ENCODE measurements at regions not wholly inside any gene's neighbourhood (a gene's known extent, or its start where the extent isn't known, plus 50 kb on each side); places are given as distances from the start of the nearest gene placed in this dataset.

DNA sequence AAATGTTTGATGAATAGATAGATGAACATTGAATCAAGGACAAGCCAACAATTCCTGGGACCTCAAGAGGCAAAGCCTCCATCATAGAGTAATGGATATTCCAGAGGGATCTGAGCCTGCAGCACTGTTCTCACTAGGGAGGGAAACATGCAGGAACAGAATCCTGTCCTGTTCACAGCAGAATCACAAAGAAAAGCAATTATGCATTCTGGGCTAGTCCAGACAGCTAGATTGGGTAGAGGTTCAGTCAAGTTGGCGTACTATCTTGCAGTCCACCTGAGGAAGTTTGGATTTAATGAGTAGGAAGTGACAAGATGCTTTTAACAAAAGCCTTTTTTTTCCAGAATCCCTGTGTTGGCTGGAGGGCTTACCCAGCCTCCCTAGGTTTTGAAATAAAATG, 314.5 kb upstream of the SEMA6D start:
- TF ChIP-seq POLR2A (IDR thresholded peaks at IDR 0.05), result no peak
- no peak for TF ChIP-seq CTCF (IDR thresholded peaks at IDR 0.05)

Measured in body of pancreas (tissue), 4 donors.